GM23248 (cell line): ENCODE measurements at regions not wholly inside any gene's neighbourhood (a gene's known extent, or its start where the extent isn't known, plus 50 kb on each side); places are given as distances from the start of the nearest gene placed in this dataset.

Experiments used
- DNase-seq: peaks from one replicate; pipeline ENCODE4 v3.0.0-alpha.2; 2015
- H2AFZ ChIP-seq: fragments of 200-600 bp; sonication (generic); 2 replicates; pipeline ENCODE4 v1.6.1; 2016; ENCODE audit warnings: antibody characterized with exemption
- H3F3A ChIP-seq: fragments of 200-600 bp; sonication (generic); 2 replicates; pipeline ENCODE4 v1.6.1; 2016; ENCODE audit warnings: mild to moderate bottlenecking, antibody characterized with exemption, mixed run types; ENCODE audit not compliant: insufficient read depth
- H3K27ac ChIP-seq: fragments of 200-600 bp; sonication (generic); 2 replicates; pipeline ENCODE4 v1.5.1; 2016; ENCODE audit warnings: mild to moderate bottlenecking
- H3K27me3 ChIP-seq: fragments of 200-600 bp; sonication (generic); replicated peaks from 2 replicates; pipeline ENCODE4 v1.6.1; 2016; ENCODE audit warnings: mild to moderate bottlenecking; ENCODE audit not compliant: insufficient read depth
- H3K36me3 ChIP-seq: fragments of 200-600 bp; sonication (generic); 2 replicates; pipeline ENCODE4 v1.6.1; 2016; ENCODE audit warnings: low read depth, mild to moderate bottlenecking
- H3K4me1 ChIP-seq: fragments of 200-600 bp; sonication (generic); 2 replicates; pipeline ENCODE4 v1.6.1; 2016; ENCODE audit warnings: mild to moderate bottlenecking; ENCODE audit not compliant: insufficient read depth
- H3K4me2 ChIP-seq: fragments of 200-600 bp; sonication (generic); one replicate; pipeline ENCODE4 v1.6.1; 2016; ENCODE audit warnings: mild to moderate bottlenecking; ENCODE audit not compliant: unreplicated experiment
- H3K4me3 ChIP-seq: fragments of 200-600 bp; sonication (generic); 2 replicates; pipeline ENCODE4 v1.5.1; 2016; ENCODE audit warnings: mild to moderate bottlenecking
- H3K79me2 ChIP-seq: fragments of 200-600 bp; sonication (generic); 2 replicates; pipeline ENCODE4 v1.6.1; 2016; ENCODE audit warnings: mild to moderate bottlenecking; ENCODE audit not compliant: insufficient read depth
- H3K9ac ChIP-seq: fragments of 200-600 bp; sonication (generic); 2 replicates; pipeline ENCODE4 v1.6.1; 2016; ENCODE audit warnings: mild to moderate bottlenecking
- H3K9me2 ChIP-seq: fragments of 200-600 bp; sonication (generic); 2 replicates; pipeline ENCODE4 v1.6.1; 2016; ENCODE audit warnings: mixed run types, mild to moderate bottlenecking, moderate library complexity; ENCODE audit not compliant: insufficient read depth
- H3K9me3 ChIP-seq: fragments of 200-600 bp; sonication (generic); one replicate; pipeline ENCODE4 v1.6.1; 2017; ENCODE audit warnings: low read depth
- H4K20me1 ChIP-seq: fragments of 200-600 bp; sonication (generic); 2 replicates; pipeline ENCODE4 v1.6.0; 2016; ENCODE audit not compliant: insufficient read depth
- EZH2 ChIP-seq: fragments of 200-600 bp; sonication (generic); IDR thresholded peaks from 2 replicates; pipeline ENCODE4 v1.6.1; 2018; ENCODE audit warnings: antibody characterized with exemption, mild to moderate bottlenecking; ENCODE audit not compliant: insufficient read depth, poor library complexity, severe bottlenecking
- EZH2phosphoT487 ChIP-seq: fragments of 200-600 bp; sonication (generic); IDR thresholded peaks from 2 replicates; pipeline ENCODE4 v1.6.1; 2018; ENCODE audit warnings: antibody characterized with exemption, moderate library complexity, mild to moderate bottlenecking, low read depth; ENCODE audit not compliant: insufficient read depth
- WGBS, 2 experiments: methylation state at CpG; one replicate each; pipeline ENCODE4 v1.1.6; 2015 to 2017; ENCODE audit warnings: low lambda C conversion rate in 2 of 2, low coverage in 1 of 2; ENCODE audit errors: missing lambda C conversion rate in 2 of 2; 5-methylcytosine and 5-hydroxymethylcytosine counted together
- in situ Hi-C: fragments of 300-500 bp; cut with MboI; formaldehyde crosslinking; loops from 2 replicates; pipeline ENCODE4 v1.15.0; 2020

GRCh38 chr14:89085737-89086382 lies 261.4 kb downstream of the TTC8 start:
- H3K9me3 ChIP-seq = no peaks in the 10 kb centered on the region
- no peaks in the 10 kb centered on the region for H4K20me1 ChIP-seq
- no peak for DNase-seq
- H2AFZ ChIP-seq = no peak overlapping the region
- 56 to 61% methylated on average over 9 of the region's 9 CpGs for WGBS, 2 experiments
- H3K79me2 ChIP-seq = no peaks in the 10 kb centered on the region
- no peak for TF ChIP-seq EZH2
- no peak for TF ChIP-seq EZH2phosphoT487
- no peaks in the 10 kb centered on the region for H3K4me1 ChIP-seq
- no peak overlapping the region for H3K4me2 ChIP-seq
- no peaks in the 10 kb centered on the region for H3F3A ChIP-seq
- no peak overlapping the region for H3K9ac ChIP-seq
- no peak overlapping the region for H3K4me3 ChIP-seq
- H3K27ac ChIP-seq = no peak overlapping the region
- H3K9me2 ChIP-seq = no peaks in the 10 kb centered on the region
- no peaks in the 10 kb centered on the region for H3K36me3 ChIP-seq
- in situ Hi-C loops = no loop called here
- no peaks in the 10 kb centered on the region for H3K27me3 ChIP-seq

GRCh38 chr14:89088530-89088929 lies 264.1 kb downstream of the TTC8 start:
- no peaks in the 10 kb centered on the region for H4K20me1 ChIP-seq
- no peak overlapping the region for H3K4me2 ChIP-seq
- no peaks in the 10 kb centered on the region for H3K9me3 ChIP-seq
- TF ChIP-seq EZH2phosphoT487 (no peak), EZH2 (no peak)
- no peak overlapping the region for H3K27ac ChIP-seq
- DNase-seq = no peak
- H3K9me2 ChIP-seq = no peaks in the 10 kb centered on the region
- no peaks in the 10 kb centered on the region for H3K36me3 ChIP-seq
- H2AFZ ChIP-seq = no peak overlapping the region
- H3K4me1 ChIP-seq = no peaks in the 10 kb centered on the region
- no peaks in the 10 kb centered on the region for H3F3A ChIP-seq
- in situ Hi-C loops = no loop called here
- H3K9ac ChIP-seq = no peak overlapping the region
- no peak overlapping the region for H3K4me3 ChIP-seq
- 26 to 36% methylated on average over 3 of the region's 3 CpGs for WGBS, 2 experiments
- H3K27me3 ChIP-seq = no peaks in the 10 kb centered on the region
- no peaks in the 10 kb centered on the region for H3K79me2 ChIP-seq

GRCh38 chr14:89089330-89089729 lies 264.9 kb downstream of the TTC8 start:
- no peak overlapping the region for H3K9ac ChIP-seq
- H2AFZ ChIP-seq = no peak overlapping the region
- in situ Hi-C loops = no loop called here
- H3F3A ChIP-seq = no peaks in the 10 kb centered on the region
- no peak for DNase-seq
- no peaks in the 10 kb centered on the region for H3K4me1 ChIP-seq
- no peak for TF ChIP-seq EZH2
- no peak for TF ChIP-seq EZH2phosphoT487
- H3K9me2 ChIP-seq = no peaks in the 10 kb centered on the region
- H3K4me3 ChIP-seq = no peak overlapping the region
- no peaks in the 10 kb centered on the region for H4K20me1 ChIP-seq
- no peaks in the 10 kb centered on the region for H3K9me3 ChIP-seq
- no peak overlapping the region for H3K27ac ChIP-seq
- H3K27me3 ChIP-seq = no peaks in the 10 kb centered on the region
- WGBS, 2 experiments = 43 to 80% methylated on average over 1 of the region's 1 CpG
- no peak overlapping the region for H3K4me2 ChIP-seq
- no peaks in the 10 kb centered on the region for H3K36me3 ChIP-seq
- H3K79me2 ChIP-seq = no peaks in the 10 kb centered on the region

- no peaks in the 10 kb centered on the region for H3F3A ChIP-seq
- H3K4me3 ChIP-seq = no peak overlapping the region
- no peak overlapping the region for H3K27ac ChIP-seq
- no peak for TF ChIP-seq EZH2
- TF ChIP-seq EZH2phosphoT487 = no peak
- H3K36me3 ChIP-seq = no peaks in the 10 kb centered on the region
- H2AFZ ChIP-seq = no peak overlapping the region
- no peaks in the 10 kb centered on the region for H3K9me2 ChIP-seq
- H3K9me3 ChIP-seq = no peaks in the 10 kb centered on the region
- no peak overlapping the region for H3K4me2 ChIP-seq
- no peak for DNase-seq
- no peaks in the 10 kb centered on the region for H3K4me1 ChIP-seq
- in situ Hi-C loops = no loop called here
- H3K27me3 ChIP-seq = no peaks in the 10 kb centered on the region
- H4K20me1 ChIP-seq = no peaks in the 10 kb centered on the region
- 87 to 93% methylated on average over 1 of the region's 1 CpG for WGBS, 2 experiments
- H3K79me2 ChIP-seq = no peaks in the 10 kb centered on the region
- no peak overlapping the region for H3K9ac ChIP-seq
These were observed 267.3 kb downstream of the TTC8 start for GRCh38 chr14:89091781-89092180.
